ENCODE measurements at regions not wholly inside any gene's neighbourhood (a gene's known extent, or its start where the extent isn't known, plus 50 kb on each side); places are given as distances from the start of the nearest gene placed in this dataset.

DNA sequence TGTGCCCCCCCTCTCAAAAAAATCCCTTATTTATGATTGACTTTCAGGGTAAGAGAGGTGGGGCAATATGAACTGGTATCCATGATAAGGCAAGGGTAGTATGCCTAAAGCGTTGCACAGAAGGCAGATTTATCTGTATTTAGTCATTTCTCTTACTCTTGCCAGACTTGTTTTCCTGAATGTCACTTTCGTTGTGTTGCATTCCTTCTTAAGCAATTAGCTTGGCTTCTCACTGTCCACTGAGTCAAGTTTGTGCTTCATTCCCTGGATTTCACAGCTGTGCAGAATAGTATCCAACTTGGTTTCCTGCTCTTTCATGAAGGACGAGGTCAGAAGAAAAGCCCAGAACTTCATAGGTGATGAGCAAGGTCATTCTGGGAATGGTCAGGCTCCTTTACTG lies 301.5 kb upstream of the ACTBL2 start:
- no peak overlapping the region for H3K4me3 ChIP-seq (ENCODE audit: low read depth, low read length)
- DNase-seq (ENCODE audit: low read depth) (peak; percentile 80), FAIRE-seq (no peak)
- no peaks in the 10 kb centered on the region for H3K27me3 ChIP-seq (ENCODE audit: control insufficient read depth, insufficient read depth, low read length)
- TF ChIP-seq, protein P1, sequence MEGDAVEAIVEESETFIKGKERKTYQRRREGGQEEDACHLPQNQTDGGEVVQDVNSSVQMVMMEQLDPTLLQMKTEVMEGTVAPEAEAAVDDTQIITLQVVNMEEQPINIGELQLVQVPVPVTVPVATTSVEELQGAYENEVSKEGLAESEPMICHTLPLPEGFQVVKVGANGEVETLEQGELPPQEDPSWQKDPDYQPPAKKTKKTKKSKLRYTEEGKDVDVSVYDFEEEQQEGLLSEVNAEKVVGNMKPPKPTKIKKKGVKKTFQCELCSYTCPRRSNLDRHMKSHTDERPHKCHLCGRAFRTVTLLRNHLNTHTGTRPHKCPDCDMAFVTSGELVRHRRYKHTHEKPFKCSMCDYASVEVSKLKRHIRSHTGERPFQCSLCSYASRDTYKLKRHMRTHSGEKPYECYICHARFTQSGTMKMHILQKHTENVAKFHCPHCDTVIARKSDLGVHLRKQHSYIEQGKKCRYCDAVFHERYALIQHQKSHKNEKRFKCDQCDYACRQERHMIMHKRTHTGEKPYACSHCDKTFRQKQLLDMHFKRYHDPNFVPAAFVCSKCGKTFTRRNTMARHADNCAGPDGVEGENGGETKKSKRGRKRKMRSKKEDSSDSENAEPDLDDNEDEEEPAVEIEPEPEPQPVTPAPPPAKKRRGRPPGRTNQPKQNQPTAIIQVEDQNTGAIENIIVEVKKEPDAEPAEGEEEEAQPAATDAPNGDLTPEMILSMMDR (IDR thresholded peaks at IDR 0.05; ENCODE audit: insufficient read depth, low read length, severe bottlenecking): no peak
- H3K36me3 ChIP-seq (ENCODE audit: control insufficient read depth, insufficient read depth, low read length): no peaks in the 10 kb centered on the region

DNA sequence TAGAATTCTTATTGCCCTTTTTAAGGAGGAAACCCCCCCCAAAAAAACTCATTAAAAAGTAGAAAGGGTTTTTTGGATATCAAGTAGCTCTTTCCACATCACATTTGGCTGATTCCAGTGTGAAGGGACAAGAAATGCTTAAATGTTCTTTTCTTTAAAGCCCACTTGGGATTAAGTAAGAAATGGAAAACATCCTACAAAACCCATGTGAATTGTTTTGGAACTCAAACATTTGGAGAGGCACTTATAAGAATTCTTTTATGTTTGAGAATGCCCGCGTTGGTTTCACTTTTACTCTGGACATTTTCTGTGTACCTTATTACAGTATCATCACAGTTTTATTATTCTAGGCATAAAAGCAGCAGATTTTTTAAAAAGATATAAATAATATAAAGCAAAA lies 301.1 kb upstream of the ACTBL2 start:
- Histone ChIP-seq H3K27me3 (ENCODE audit: control insufficient read depth, insufficient read depth, low read length) (no peaks in the 10 kb centered on the region), H3K4me3 (ENCODE audit: low read depth, low read length) (no peak overlapping the region), H3K36me3 (ENCODE audit: control insufficient read depth, insufficient read depth, low read length) (no peaks in the 10 kb centered on the region)
- DNase-seq (ENCODE audit: low read depth) (no peak), FAIRE-seq (no peak)
- TF ChIP-seq, protein P1 (IDR thresholded peaks at IDR 0.05; ENCODE audit: insufficient read depth, low read length, severe bottlenecking): no peak

DNA sequence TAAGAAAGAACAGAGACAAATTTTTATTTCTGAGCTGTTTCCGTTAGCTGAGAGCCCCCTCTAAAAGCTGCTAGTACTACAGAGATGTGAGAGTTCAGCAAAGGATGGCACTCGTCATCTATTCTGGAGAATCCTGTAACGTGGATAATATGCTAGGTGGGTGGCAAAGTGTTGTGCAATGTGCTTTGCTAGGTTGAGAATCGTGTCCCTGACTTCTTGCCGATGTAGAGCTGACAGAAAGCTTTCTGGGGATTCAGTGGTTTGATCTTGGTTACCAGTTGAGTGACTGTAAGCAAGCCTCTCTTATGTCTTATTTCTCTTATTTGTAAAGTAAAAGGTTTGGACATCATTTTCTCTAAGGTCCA lies 298.3 kb upstream of the ACTBL2 start:
- Histone ChIP-seq H3K27me3 (ENCODE audit: control insufficient read depth, insufficient read depth, low read length) (no peaks in the 10 kb centered on the region), H3K36me3 (ENCODE audit: control insufficient read depth, insufficient read depth, low read length) (no peaks in the 10 kb centered on the region), H3K4me3 (ENCODE audit: low read depth, low read length) (no peak overlapping the region)
- FAIRE-seq (no peak), DNase-seq (ENCODE audit: low read depth) (no peak)
- TF ChIP-seq, protein P1 (IDR thresholded peaks at IDR 0.05; ENCODE audit: insufficient read depth, low read length, severe bottlenecking): no peak

- FAIRE-seq: no peak
- TF ChIP-seq, protein P1 (IDR thresholded peaks at IDR 0.05; ENCODE audit: insufficient read depth, low read length, severe bottlenecking): no peak
- H3K27me3 ChIP-seq (ENCODE audit: control insufficient read depth, insufficient read depth, low read length): no peaks in the 10 kb centered on the region
- H3K36me3 ChIP-seq (ENCODE audit: control insufficient read depth, insufficient read depth, low read length): no peaks in the 10 kb centered on the region
- no peak overlapping the region for H3K4me3 ChIP-seq (ENCODE audit: low read depth, low read length)
- DNase-seq (ENCODE audit: low read depth): no peak
These were observed 297.8 kb upstream of the ACTBL2 start for GRCh38 chr5:57780306-57780960.

DNA sequence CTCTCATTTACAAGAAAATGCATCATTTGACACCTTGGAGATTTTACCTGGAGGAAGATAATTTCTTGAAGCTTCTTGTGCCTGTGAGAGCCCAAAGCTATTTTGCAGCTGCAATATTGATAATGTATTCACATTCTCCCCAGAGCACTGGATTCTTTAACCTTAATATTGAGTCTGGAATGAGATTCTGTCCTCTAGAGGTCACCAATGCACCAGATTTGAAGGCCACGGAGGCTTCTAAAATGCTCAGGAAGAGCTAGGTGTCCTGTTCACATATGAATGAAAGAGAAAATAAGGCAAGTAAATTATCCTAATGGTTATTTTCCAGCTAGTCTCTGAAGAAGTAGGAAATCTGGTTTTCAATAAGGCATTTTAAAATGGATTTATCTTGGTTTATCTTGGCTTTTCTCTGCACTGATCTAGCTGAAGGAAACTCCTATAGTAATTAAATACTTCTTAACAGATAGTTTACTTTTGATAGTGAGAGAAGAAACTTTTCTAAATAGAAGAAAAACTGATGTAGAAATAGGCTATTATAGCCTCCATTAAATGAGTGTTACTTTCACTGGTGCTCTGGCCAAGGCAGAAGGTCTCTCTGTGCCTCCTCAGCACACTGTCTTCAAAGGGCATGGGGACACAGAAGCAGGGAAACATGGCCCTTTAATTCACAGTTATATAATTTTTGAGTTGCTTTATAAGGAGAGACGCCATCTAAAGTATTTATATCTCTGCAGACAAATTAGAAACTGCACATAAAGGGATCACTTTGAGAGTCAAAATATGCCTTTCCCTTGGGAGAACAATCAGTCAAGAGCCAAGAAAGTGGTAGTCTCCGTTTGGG lies 297.0 kb upstream of the ACTBL2 start:
- H3K27me3 ChIP-seq (ENCODE audit: control insufficient read depth, insufficient read depth, low read length): no peaks in the 10 kb centered on the region
- FAIRE-seq (no peak), DNase-seq (ENCODE audit: low read depth) (peak; percentile 66)
- H3K36me3 ChIP-seq (ENCODE audit: control insufficient read depth, insufficient read depth, low read length): no peaks in the 10 kb centered on the region
- no peak overlapping the region for H3K4me3 ChIP-seq (ENCODE audit: low read depth, low read length)
- TF ChIP-seq, protein P1 (IDR thresholded peaks at IDR 0.05; ENCODE audit: insufficient read depth, low read length, severe bottlenecking): peak; percentile 45
